IPS-15b (cell line): ENCODE measurements at regions not wholly inside any gene's neighbourhood (a gene's known extent, or its start where the extent isn't known, plus 50 kb on each side); places are given as distances from the start of the nearest gene placed in this dataset.

ENCODE experiments used
- H3K27me3 ChIP-seq: one replicate; pipeline ENCODE4 v1.6.1; 2013; ENCODE audit warnings: low read length; ENCODE audit not compliant: control insufficient read depth, insufficient read depth
- H3K36me3 ChIP-seq: one replicate; pipeline ENCODE4 v1.6.1; 2013; ENCODE audit warnings: low read length; ENCODE audit not compliant: control insufficient read depth, insufficient read depth
- H3K4me1 ChIP-seq: one replicate; pipeline ENCODE4 v1.6.1; 2013; ENCODE audit warnings: mild to moderate bottlenecking, low read length; ENCODE audit not compliant: control insufficient read depth, insufficient read depth
- H3K4me3 ChIP-seq: one replicate; pipeline ENCODE4 v1.5.1; 2013; ENCODE audit warnings: low read depth, low read length
- H3K9ac ChIP-seq: one replicate; pipeline ENCODE4 v1.6.1; 2013; ENCODE audit warnings: low read depth, mild to moderate bottlenecking, low read length
- H3K9me3 ChIP-seq: one replicate; pipeline ENCODE4 v1.6.1; 2013; ENCODE audit warnings: mild to moderate bottlenecking, low read length; ENCODE audit not compliant: control insufficient read depth, insufficient read depth

- Histone ChIP-seq H3K27me3 (no peaks in the 10 kb centered on the region), H3K9ac (no peak overlapping the region), H3K4me3 (no peak overlapping the region), H3K9me3 (no peaks in the 10 kb centered on the region), H3K4me1 (no peaks in the 10 kb centered on the region), H3K36me3 (no peaks in the 10 kb centered on the region)
Measured at GRCh38 chr14:34035177-34035933, 84.5 kb upstream of the EGLN3 start.

- peaks cover 2% of the 10 kb centered on the region for H3K4me1 ChIP-seq
- no peak overlapping the region for H3K9ac ChIP-seq
- H3K9me3 ChIP-seq: no peaks in the 10 kb centered on the region
- no peaks in the 10 kb centered on the region for H3K27me3 ChIP-seq
- no peak overlapping the region for H3K4me3 ChIP-seq
- H3K36me3 ChIP-seq: no peaks in the 10 kb centered on the region
Measured at GRCh38 chr14:34034447-34035176, 83.7 kb upstream of the EGLN3 start.

GRCh38 chr14:34032720-34033119 is 81.8 kb upstream of the EGLN3 start:
- Histone ChIP-seq H3K4me1 (peaks cover 3% of the 10 kb centered on the region), H3K36me3 (no peaks in the 10 kb centered on the region), H3K9me3 (no peaks in the 10 kb centered on the region), H3K4me3 (no peak overlapping the region), H3K9ac (no peak overlapping the region), H3K27me3 (no peaks in the 10 kb centered on the region)

GRCh38 chr14:34030864-34031263 is 80.0 kb upstream of the EGLN3 start:
- Histone ChIP-seq H3K9ac (no peak overlapping the region), H3K9me3 (no peaks in the 10 kb centered on the region), H3K27me3 (no peaks in the 10 kb centered on the region), H3K36me3 (no peaks in the 10 kb centered on the region), H3K4me3 (no peak overlapping the region), H3K4me1 (peaks cover 3% of the 10 kb centered on the region)

- H3K9ac ChIP-seq: no peak overlapping the region
- H3K27me3 ChIP-seq: no peaks in the 10 kb centered on the region
- H3K9me3 ChIP-seq: no peaks in the 10 kb centered on the region
- H3K4me1 ChIP-seq: peaks cover 3% of the 10 kb centered on the region
- no peak overlapping the region for H3K4me3 ChIP-seq
- H3K36me3 ChIP-seq: no peaks in the 10 kb centered on the region
Measured at GRCh38 chr14:34029921-34030334, 79.1 kb upstream of the EGLN3 start.

GRCh38 chr14:34027990-34028495 is 77.2 kb upstream of the EGLN3 start:
- H3K4me1 ChIP-seq: peaks cover 3% of the 10 kb centered on the region

GRCh38 chr14:34027130-34027989 is 76.5 kb upstream of the EGLN3 start:
- H3K9me3 ChIP-seq: no peaks in the 10 kb centered on the region
- no peak overlapping the region for H3K4me3 ChIP-seq
- H3K36me3 ChIP-seq: no peaks in the 10 kb centered on the region
- peaks cover 3% of the 10 kb centered on the region for H3K4me1 ChIP-seq
- H3K9ac ChIP-seq: no peak overlapping the region
- no peaks in the 10 kb centered on the region for H3K27me3 ChIP-seq

More at GRCh38 chr14:34027990-34028495, 77.2 kb upstream of the EGLN3 start:
- Histone ChIP-seq H3K9ac (no peak overlapping the region), H3K27me3 (no peaks in the 10 kb centered on the region), H3K4me3 (no peak overlapping the region), H3K9me3 (no peaks in the 10 kb centered on the region), H3K36me3 (no peaks in the 10 kb centered on the region)

GRCh38 chr14:34025325-34026017 is 74.6 kb upstream of the EGLN3 start:
- Histone ChIP-seq H3K4me1 (peaks cover 3% of the 10 kb centered on the region), H3K9ac (no peak overlapping the region), H3K9me3 (no peaks in the 10 kb centered on the region), H3K27me3 (no peaks in the 10 kb centered on the region), H3K4me3 (no peak overlapping the region), H3K36me3 (no peaks in the 10 kb centered on the region)

- H3K4me1 ChIP-seq: peaks cover 2% of the 10 kb centered on the region
- no peak overlapping the region for H3K4me3 ChIP-seq
- H3K36me3 ChIP-seq: no peaks in the 10 kb centered on the region
- no peak overlapping the region for H3K9ac ChIP-seq
- H3K27me3 ChIP-seq: no peaks in the 10 kb centered on the region
- H3K9me3 ChIP-seq: no peaks in the 10 kb centered on the region
Measured at GRCh38 chr14:34024768-34025144, 73.9 kb upstream of the EGLN3 start.

GRCh38 chr14:34023824-34024767 is 73.2 kb upstream of the EGLN3 start:
- H3K4me1 ChIP-seq: no peaks in the 10 kb centered on the region
- no peaks in the 10 kb centered on the region for H3K9me3 ChIP-seq
- H3K36me3 ChIP-seq: no peaks in the 10 kb centered on the region
- no peak overlapping the region for H3K4me3 ChIP-seq
- H3K27me3 ChIP-seq: no peaks in the 10 kb centered on the region
- H3K9ac ChIP-seq: no peak overlapping the region
